Epithelial cell of proximal tubule (primary cell): ENCODE measurements at regions not wholly inside any gene's neighbourhood (a gene's known extent, or its start where the extent isn't known, plus 50 kb on each side); places are given as distances from the start of the nearest gene placed in this dataset.
A peak's percentile ranks its signal among the peaks of the same experiment; 100 is the strongest.

Experiments
- DNase-seq: peaks from one replicate; pipeline ENCODE4 v3.0.0-alpha.2; 2011; ENCODE audit warnings: low read depth
- H3K4me3 ChIP-seq: 2 replicates; pipeline ENCODE4 v1.5.1; 2011; ENCODE audit warnings: low read depth, mild to moderate bottlenecking, low read length
- CTCF ChIP-seq: conservative IDR thresholded peaks from 2 replicates; pipeline ENCODE4 v1.5.1; 2012; ENCODE audit warnings: low read depth, mild to moderate bottlenecking, low read length

GRCh38 chr6:148087659-148088058, 255.0 kb upstream of the SASH1 start:
- DNase-seq: no peak
- no peak for TF ChIP-seq CTCF
- no peak overlapping the region for H3K4me3 ChIP-seq

- no peak for TF ChIP-seq CTCF
- no peak overlapping the region for H3K4me3 ChIP-seq
- DNase-seq: no peak
Observed at GRCh38 chr6:148090326-148090725, 252.3 kb upstream of the SASH1 start.

GRCh38 chr6:148091394-148091793, 251.2 kb upstream of the SASH1 start:
- TF ChIP-seq CTCF: no peak
- DNase-seq: no peak

DNA sequence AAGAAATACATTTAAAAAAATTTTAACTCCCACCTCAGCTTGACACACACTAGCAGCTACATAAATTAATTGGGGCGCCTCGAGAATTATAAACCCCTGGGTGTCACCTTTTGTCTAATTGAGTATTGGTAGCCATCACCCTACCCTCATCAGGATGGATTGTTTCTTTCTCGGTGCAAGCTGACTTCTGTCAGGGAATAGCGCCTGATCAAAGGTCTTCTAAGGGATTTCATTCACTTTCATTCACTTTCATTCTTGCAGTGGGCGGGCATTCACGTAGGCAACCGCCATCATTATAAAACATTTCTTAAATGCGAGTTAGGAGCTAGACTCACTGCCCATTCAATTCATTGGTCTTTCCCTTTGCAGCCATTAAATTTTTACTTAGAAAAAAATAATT, 239.2 kb upstream of the SASH1 start:
- no peak for TF ChIP-seq CTCF
- no peak for DNase-seq
- H3K4me3 ChIP-seq: peak overlapping the region; percentile 31

More at GRCh38 chr6:148091394-148091793, 251.2 kb upstream of the SASH1 start:
- no peak overlapping the region for H3K4me3 ChIP-seq

GRCh38 chr6:148104131-148104530, 238.5 kb upstream of the SASH1 start:
- no peak overlapping the region for H3K4me3 ChIP-seq
- no peak for DNase-seq
- no peak for TF ChIP-seq CTCF

- no peak for TF ChIP-seq CTCF
Observed at GRCh38 chr6:148105695-148106094, 236.9 kb upstream of the SASH1 start.

GRCh38 chr6:148107911-148108310, 234.7 kb upstream of the SASH1 start:
- no peak for TF ChIP-seq CTCF
- H3K4me3 ChIP-seq: no peak overlapping the region
- no peak for DNase-seq

More at GRCh38 chr6:148105695-148106094, 236.9 kb upstream of the SASH1 start:
- H3K4me3 ChIP-seq: no peak overlapping the region
- DNase-seq: no peak
